ENCODE measurements at regions not wholly inside any gene's neighbourhood (a gene's known extent, or its start where the extent isn't known, plus 50 kb on each side); places are given as distances from the start of the nearest gene placed in this dataset.

GRCh38 chr1:221510793-221511503, 230.9 kb downstream of the DUSP10 start:
- H3K4me2 ChIP-seq (ENCODE audit: low read length) = no peak overlapping the region
- H3F3A ChIP-seq (ENCODE audit: low read length, unreplicated experiment) = no peaks in the 10 kb centered on the region
- H4K20me1 ChIP-seq (ENCODE audit: low read length) = no peaks in the 10 kb centered on the region
- no peak overlapping the region for H3K9ac ChIP-seq (ENCODE audit: low read length)
- H3K9me2 ChIP-seq (replicated peaks; ENCODE audit: low read length) = no peaks in the 10 kb centered on the region
- BruUV-seq (replicated peaks) = no TSS peak
- TF ChIP-seq EZH2phosphoT487 (IDR thresholded peaks at IDR 0.05; ENCODE audit: borderline replicate concordance, low read length) = no peak
- no peak for TF ChIP-seq EZH2 (IDR thresholded peaks at IDR 0.05; ENCODE audit: low read length, unreplicated experiment)
- ChIA-PET POLR2A (ENCODE audit: unreplicated experiment) (no interaction called here), CTCF (no interaction called here)
- intact Hi-C loops (cut with micrococcal nuclease) = no loop called here
- H2AFZ ChIP-seq (ENCODE audit: low read length) = no peak overlapping the region
- H3K4me1 ChIP-seq (ENCODE audit: insufficient read depth, low read length) = no peaks in the 10 kb centered on the region
- H3K4me3 ChIP-seq (ENCODE audit: low read length) = no peak overlapping the region
- H3K36me3 ChIP-seq (ENCODE audit: low read depth, low read length) = no peaks in the 10 kb centered on the region
- no peaks in the 10 kb centered on the region for H3K27me3 ChIP-seq (ENCODE audit: low read length)
- no peaks in the 10 kb centered on the region for H3K9me3 ChIP-seq (ENCODE audit: low read length)
- no peak for ATAC-seq
- no peak overlapping the region for H3K27ac ChIP-seq (ENCODE audit: low read length)
- no peak for DNase-seq
- no peaks in the 10 kb centered on the region for H3K79me2 ChIP-seq (ENCODE audit: low read length)

DNA sequence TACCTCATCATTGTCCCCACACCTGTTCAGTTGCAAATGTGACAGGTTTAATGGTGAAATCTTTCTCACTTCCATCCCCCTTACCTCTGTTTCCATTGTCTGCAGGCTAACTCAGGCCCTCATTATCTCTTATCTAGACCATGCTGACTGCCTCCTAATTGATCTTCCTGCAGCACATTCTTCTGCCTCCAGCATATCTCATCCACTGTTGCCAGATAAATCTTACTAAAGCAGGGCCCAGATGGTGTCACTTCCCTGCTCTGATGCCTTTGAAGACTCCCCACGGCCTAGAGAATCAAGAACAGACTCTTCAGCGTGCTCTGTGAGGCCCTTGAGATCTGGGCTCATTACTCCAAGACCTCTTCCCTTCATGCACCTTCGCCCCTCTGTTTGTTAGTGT, 230.1 kb downstream of the DUSP10 start:
- Histone ChIP-seq H3K9ac (ENCODE audit: low read length) (no peak overlapping the region), H3F3A (ENCODE audit: low read length, unreplicated experiment) (no peaks in the 10 kb centered on the region), H4K20me1 (ENCODE audit: low read length) (no peaks in the 10 kb centered on the region), H3K4me1 (ENCODE audit: insufficient read depth, low read length) (no peaks in the 10 kb centered on the region), H3K4me3 (ENCODE audit: low read length) (no peak overlapping the region), H3K9me2 (replicated peaks; ENCODE audit: low read length) (0 out of 2 replicates have a peak, but pooled peaks cover 2% of the 10 kb centered on the region), H3K9me3 (ENCODE audit: low read length) (no peaks in the 10 kb centered on the region), H3K36me3 (ENCODE audit: low read depth, low read length) (no peaks in the 10 kb centered on the region), H3K4me2 (ENCODE audit: low read length) (no peak overlapping the region), H3K27ac (ENCODE audit: low read length) (no peak overlapping the region), H3K79me2 (ENCODE audit: low read length) (no peaks in the 10 kb centered on the region), H2AFZ (ENCODE audit: low read length) (no peak overlapping the region), H3K27me3 (ENCODE audit: low read length) (no peaks in the 10 kb centered on the region)
- POLR2A ChIA-PET (ENCODE audit: unreplicated experiment) = no interaction called here
- TF ChIP-seq EZH2phosphoT487 (IDR thresholded peaks at IDR 0.05; ENCODE audit: borderline replicate concordance, low read length) (no peak), EZH2 (IDR thresholded peaks at IDR 0.05; ENCODE audit: low read length, unreplicated experiment) (no peak)
- TF ChIP-seq, protein P1, sequence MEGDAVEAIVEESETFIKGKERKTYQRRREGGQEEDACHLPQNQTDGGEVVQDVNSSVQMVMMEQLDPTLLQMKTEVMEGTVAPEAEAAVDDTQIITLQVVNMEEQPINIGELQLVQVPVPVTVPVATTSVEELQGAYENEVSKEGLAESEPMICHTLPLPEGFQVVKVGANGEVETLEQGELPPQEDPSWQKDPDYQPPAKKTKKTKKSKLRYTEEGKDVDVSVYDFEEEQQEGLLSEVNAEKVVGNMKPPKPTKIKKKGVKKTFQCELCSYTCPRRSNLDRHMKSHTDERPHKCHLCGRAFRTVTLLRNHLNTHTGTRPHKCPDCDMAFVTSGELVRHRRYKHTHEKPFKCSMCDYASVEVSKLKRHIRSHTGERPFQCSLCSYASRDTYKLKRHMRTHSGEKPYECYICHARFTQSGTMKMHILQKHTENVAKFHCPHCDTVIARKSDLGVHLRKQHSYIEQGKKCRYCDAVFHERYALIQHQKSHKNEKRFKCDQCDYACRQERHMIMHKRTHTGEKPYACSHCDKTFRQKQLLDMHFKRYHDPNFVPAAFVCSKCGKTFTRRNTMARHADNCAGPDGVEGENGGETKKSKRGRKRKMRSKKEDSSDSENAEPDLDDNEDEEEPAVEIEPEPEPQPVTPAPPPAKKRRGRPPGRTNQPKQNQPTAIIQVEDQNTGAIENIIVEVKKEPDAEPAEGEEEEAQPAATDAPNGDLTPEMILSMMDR (conservative IDR thresholded peaks at IDR 0.05; ENCODE audit: low read depth, low read length) = no peak
- no peak for ATAC-seq
- CTCF ChIA-PET = no interaction called here
- intact Hi-C loops (cut with micrococcal nuclease) = no loop called here
- DNase-seq = no peak
- no TSS peak for BruUV-seq (replicated peaks)

DNA sequence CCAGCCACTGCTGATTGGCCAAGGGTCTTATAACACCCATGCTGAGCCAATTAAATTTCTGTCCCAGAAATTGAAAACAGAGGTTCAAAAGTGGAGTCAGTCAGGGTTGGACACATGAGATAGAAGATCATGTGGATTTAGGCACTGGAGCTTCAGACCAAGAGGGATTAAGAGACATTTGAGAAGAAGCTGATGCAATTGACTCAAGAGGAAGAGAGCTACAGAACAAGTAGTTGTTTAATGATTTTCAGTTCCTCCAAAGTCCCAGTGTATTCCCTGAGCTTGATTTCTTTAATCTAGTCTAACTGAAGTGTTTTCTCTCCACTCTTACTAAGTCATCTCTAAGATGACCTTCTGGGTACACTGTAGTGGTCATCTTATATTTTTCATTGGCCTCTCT, 227.1 kb downstream of the DUSP10 start:
- ATAC-seq (peak; percentile 11; the same call in 1 of the 2 replicates), DNase-seq (no peak)
- ChIA-PET POLR2A (ENCODE audit: unreplicated experiment) (no interaction called here), CTCF (no interaction called here)
- intact Hi-C loops (cut with micrococcal nuclease) = loop anchor here (1.0 kb wide), 2 partner anchors 75 to 227 kb away; partner anchors contain the start of gene DUSP10
- no peak for TF ChIP-seq EZH2phosphoT487 (IDR thresholded peaks at IDR 0.05; ENCODE audit: borderline replicate concordance, low read length)
- TF ChIP-seq EZH2 (IDR thresholded peaks at IDR 0.05; ENCODE audit: low read length, unreplicated experiment) = no peak
- TF ChIP-seq, protein P1 (conservative IDR thresholded peaks at IDR 0.05; ENCODE audit: low read depth, low read length) = no peak
- no peak overlapping the region for H3K4me2 ChIP-seq (ENCODE audit: low read length)
- H3K9me2 ChIP-seq (replicated peaks; ENCODE audit: low read length) = 0 out of 2 replicates have a peak, but pooled peaks cover 3% of the 10 kb centered on the region
- no peaks in the 10 kb centered on the region for H3K27me3 ChIP-seq (ENCODE audit: low read length)
- H3K4me3 ChIP-seq (ENCODE audit: low read length) = no peak overlapping the region
- no peaks in the 10 kb centered on the region for H3F3A ChIP-seq (ENCODE audit: low read length, unreplicated experiment)
- no peaks in the 10 kb centered on the region for H3K79me2 ChIP-seq (ENCODE audit: low read length)
- H3K27ac ChIP-seq (ENCODE audit: low read length) = no peak overlapping the region
- BruUV-seq (replicated peaks) = no TSS peak
- no peaks in the 10 kb centered on the region for H3K36me3 ChIP-seq (ENCODE audit: low read depth, low read length)
- H2AFZ ChIP-seq (ENCODE audit: low read length) = no peak overlapping the region
- H3K9me3 ChIP-seq (ENCODE audit: low read length) = no peaks in the 10 kb centered on the region
- no peak overlapping the region for H3K9ac ChIP-seq (ENCODE audit: low read length)
- H4K20me1 ChIP-seq (ENCODE audit: low read length) = no peaks in the 10 kb centered on the region
- no peaks in the 10 kb centered on the region for H3K4me1 ChIP-seq (ENCODE audit: insufficient read depth, low read length)

Measured in PC-3 (cell line).